Fibroblast of lung (primary cell): ENCODE measurements at regions not wholly inside any gene's neighbourhood (a gene's known extent, or its start where the extent isn't known, plus 50 kb on each side); places are given as distances from the start of the nearest gene placed in this dataset.

Source experiments
- EZH2 ChIP-seq: IDR thresholded peaks from 2 replicates; pipeline ENCODE4 v1.5.1; 2012; ENCODE audit warnings: low read length, control low read depth, mild to moderate bottlenecking; ENCODE audit errors: missing control alignments
- TF ChIP-seq, protein P1 (sequence below), 2 donors: IDR thresholded peaks in 1 of 2; conservative IDR thresholded peaks in 1 of 2; 1 replicate in 1 of 2; 2 replicates in 1 of 2; pipeline ENCODE4 v1.5.1; 2011 to 2012; ENCODE audit warnings: low read length in 2 of 2, control low read depth in 1 of 2, inconsistent platforms in 1 of 2, low read depth in 1 of 2, mild to moderate bottlenecking in 1 of 2

DNA sequence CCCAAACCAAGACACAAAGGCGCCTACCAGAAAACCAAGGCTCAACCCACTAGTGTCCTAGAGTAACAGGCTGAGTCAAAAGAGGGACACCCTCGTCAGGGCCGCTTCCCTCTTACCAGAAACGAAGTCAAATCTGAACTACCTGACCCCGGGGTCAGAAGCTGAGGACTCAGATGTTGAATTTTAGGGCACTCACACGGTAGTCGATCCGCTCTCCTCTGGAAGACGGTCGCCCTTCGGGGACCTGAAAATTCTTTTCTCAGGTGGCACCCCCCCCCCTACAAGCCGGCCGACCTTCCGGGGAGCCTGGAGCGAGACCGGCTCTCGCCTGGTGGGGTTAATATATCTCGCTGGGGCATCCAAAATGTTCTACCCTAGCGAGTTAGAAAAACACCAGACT lies 121.1 kb upstream of the KCNJ3 start:
- TF ChIP-seq, protein P1, sequence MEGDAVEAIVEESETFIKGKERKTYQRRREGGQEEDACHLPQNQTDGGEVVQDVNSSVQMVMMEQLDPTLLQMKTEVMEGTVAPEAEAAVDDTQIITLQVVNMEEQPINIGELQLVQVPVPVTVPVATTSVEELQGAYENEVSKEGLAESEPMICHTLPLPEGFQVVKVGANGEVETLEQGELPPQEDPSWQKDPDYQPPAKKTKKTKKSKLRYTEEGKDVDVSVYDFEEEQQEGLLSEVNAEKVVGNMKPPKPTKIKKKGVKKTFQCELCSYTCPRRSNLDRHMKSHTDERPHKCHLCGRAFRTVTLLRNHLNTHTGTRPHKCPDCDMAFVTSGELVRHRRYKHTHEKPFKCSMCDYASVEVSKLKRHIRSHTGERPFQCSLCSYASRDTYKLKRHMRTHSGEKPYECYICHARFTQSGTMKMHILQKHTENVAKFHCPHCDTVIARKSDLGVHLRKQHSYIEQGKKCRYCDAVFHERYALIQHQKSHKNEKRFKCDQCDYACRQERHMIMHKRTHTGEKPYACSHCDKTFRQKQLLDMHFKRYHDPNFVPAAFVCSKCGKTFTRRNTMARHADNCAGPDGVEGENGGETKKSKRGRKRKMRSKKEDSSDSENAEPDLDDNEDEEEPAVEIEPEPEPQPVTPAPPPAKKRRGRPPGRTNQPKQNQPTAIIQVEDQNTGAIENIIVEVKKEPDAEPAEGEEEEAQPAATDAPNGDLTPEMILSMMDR (conservative IDR thresholded peaks at IDR 0.05 in 1 of 2, IDR thresholded peaks at IDR 0.05 in 1 of 2; ENCODE audit: low read depth in 1 of 2, low read length in 2 of 2), result no peak
- TF ChIP-seq EZH2, result no peak
